Central memory CD4-positive, alpha-beta T cell (primary cell): ENCODE measurements at regions not wholly inside any gene's neighbourhood (a gene's known extent, or its start where the extent isn't known, plus 50 kb on each side); places are given as distances from the start of the nearest gene placed in this dataset.

Source experiments
- DNase-seq: peaks from one replicate; pipeline ENCODE4 v3.0.0; 2022

DNA sequence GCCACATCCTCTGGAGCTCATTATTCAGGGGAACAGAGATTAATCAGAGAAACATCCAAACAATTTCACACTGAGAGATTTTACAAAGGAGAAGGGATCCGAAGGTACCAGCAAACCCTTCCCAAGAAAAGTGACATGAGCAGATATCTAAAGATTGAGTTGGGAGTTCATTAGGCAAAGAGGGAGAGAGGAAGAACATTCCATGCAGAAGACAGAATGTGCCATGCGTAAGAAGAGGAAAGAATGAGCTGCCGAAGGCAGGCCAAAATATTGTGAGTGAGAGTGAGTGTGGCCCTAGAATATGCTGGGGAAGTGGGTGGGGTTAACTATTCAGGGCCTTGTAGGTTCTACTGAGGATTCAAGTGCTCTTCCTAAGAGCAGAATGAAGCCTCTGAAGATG is 50.0 kb upstream of the LYVE1 start:
- DNase-seq, result no peak
